Lung (tissue), 11 donors: ENCODE measurements at regions not wholly inside any gene's neighbourhood (a gene's known extent, or its start where the extent isn't known, plus 50 kb on each side); places are given as distances from the start of the nearest gene placed in this dataset.

Experiments
- ATAC-seq: fragments of 200-7000 bp; cut with Tn5 transposase; one replicate; pipeline ENCODE4 v1.9.1; 2020; ENCODE audit warnings: moderate number of reproducible peaks; ENCODE audit not compliant: insufficient read depth, low FRiP score
- DNase-seq, 3 donors: peaks; one replicate each; pipeline ENCODE4 v3.0.0-alpha.2; 2013 to 2017
- H3K27ac ChIP-seq, 2 donors: one replicate each; pipeline ENCODE4 v1.5.1; 2013; ENCODE audit warnings: mild to moderate bottlenecking in 2 of 2, moderate library complexity in 2 of 2, control low read depth in 1 of 2, inconsistent platforms in 1 of 2, low read depth in 1 of 2, low read length in 1 of 2
- H3K27me3 ChIP-seq, 3 donors: one replicate each; pipeline ENCODE4 v1.5.1; 2013; ENCODE audit warnings: low read length in 2 of 3; ENCODE audit not compliant: control insufficient read depth in 3 of 3, insufficient read depth in 3 of 3
- H3K36me3 ChIP-seq, 4 donors: one replicate each; pipeline ENCODE4 v1.5.1; 2013; ENCODE audit warnings: low read length in 4 of 4, mild to moderate bottlenecking in 1 of 4, moderate library complexity in 1 of 4; ENCODE audit not compliant: control insufficient read depth in 4 of 4, insufficient read depth in 4 of 4
- H3K4me1 ChIP-seq, 5 donors: one replicate each; pipeline ENCODE4 v1.5.1; 2013; ENCODE audit warnings: low read length in 5 of 5, mild to moderate bottlenecking in 2 of 5, moderate library complexity in 1 of 5; ENCODE audit not compliant: control insufficient read depth in 5 of 5, insufficient read depth in 5 of 5
- H3K4me3 ChIP-seq: one replicate; pipeline ENCODE4 v1.5.1; 2013; ENCODE audit warnings: mild to moderate bottlenecking, control low read depth, moderate library complexity
- H3K9ac ChIP-seq, 2 donors: one replicate each; pipeline ENCODE4 v1.5.1; 2013; ENCODE audit warnings: low read length in 2 of 2, control low read depth in 1 of 2; ENCODE audit not compliant: insufficient read depth in 1 of 2
- H3K9me3 ChIP-seq, 4 donors: one replicate each; pipeline ENCODE4 v1.5.1; 2013; ENCODE audit warnings: low read length in 3 of 4, mild to moderate bottlenecking in 1 of 4, moderate library complexity in 1 of 4; ENCODE audit not compliant: control insufficient read depth in 4 of 4, insufficient read depth in 3 of 4
- WGBS, 2 donors: extraction: QIAGEN DNeasy Blood & Tissue Kit; methylation state at CpG; one replicate each; pipeline ENCODE4 v1.1.7; 2013; 5-methylcytosine and 5-hydroxymethylcytosine counted together
- TF ChIP-seq, protein P1 (sequence below): IDR thresholded peaks from 2 replicates; pipeline ENCODE4 v1.5.1; 2012; ENCODE audit warnings: mild to moderate bottlenecking; ENCODE audit errors: control extremely low read depth, extremely low read depth
- donor health status: control.
- donor health status: control.
- donor health status: Bipolar disorder and iron deficiency.
- donor health status: healthy.
- donor health status: DM: yes; HTN: yes; CAD: no.

DNA sequence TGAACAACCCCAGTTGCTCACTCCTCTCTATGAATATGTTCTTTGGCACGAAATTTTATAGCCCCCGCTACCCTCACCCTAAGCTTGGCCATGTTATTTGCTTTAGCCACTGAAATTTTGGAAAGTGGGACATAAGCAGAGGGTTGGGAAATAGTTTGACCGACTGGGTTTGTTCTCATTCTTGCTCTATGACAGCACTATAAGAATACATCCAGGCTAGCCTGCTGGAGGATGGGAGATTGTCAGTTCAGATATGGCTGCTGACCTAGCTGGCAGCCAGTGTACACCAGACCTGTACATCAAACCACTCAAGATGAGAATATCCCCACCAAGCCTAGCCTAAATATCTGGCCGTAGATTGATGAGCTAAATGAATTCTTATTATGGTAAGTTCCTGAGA, 298.1 kb downstream of the PDGFC start:
- no peak overlapping the region for H3K27ac ChIP-seq
- H3K36me3 ChIP-seq, result no peaks in the 10 kb centered on the region
- DNase-seq, result no peak
- ATAC-seq, result no peak
- no peaks in the 10 kb centered on the region for H3K4me1 ChIP-seq
- 80 to 89% methylated on average over 4 of the region's 4 CpGs for WGBS, 2 donors
- no peak overlapping the region for H3K4me3 ChIP-seq
- TF ChIP-seq, protein P1, sequence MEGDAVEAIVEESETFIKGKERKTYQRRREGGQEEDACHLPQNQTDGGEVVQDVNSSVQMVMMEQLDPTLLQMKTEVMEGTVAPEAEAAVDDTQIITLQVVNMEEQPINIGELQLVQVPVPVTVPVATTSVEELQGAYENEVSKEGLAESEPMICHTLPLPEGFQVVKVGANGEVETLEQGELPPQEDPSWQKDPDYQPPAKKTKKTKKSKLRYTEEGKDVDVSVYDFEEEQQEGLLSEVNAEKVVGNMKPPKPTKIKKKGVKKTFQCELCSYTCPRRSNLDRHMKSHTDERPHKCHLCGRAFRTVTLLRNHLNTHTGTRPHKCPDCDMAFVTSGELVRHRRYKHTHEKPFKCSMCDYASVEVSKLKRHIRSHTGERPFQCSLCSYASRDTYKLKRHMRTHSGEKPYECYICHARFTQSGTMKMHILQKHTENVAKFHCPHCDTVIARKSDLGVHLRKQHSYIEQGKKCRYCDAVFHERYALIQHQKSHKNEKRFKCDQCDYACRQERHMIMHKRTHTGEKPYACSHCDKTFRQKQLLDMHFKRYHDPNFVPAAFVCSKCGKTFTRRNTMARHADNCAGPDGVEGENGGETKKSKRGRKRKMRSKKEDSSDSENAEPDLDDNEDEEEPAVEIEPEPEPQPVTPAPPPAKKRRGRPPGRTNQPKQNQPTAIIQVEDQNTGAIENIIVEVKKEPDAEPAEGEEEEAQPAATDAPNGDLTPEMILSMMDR, result no peak
- H3K9ac ChIP-seq, result no peak overlapping the region
- H3K9me3 ChIP-seq, result no peaks in the 10 kb centered on the region
- no peaks in the 10 kb centered on the region for H3K27me3 ChIP-seq

DNA sequence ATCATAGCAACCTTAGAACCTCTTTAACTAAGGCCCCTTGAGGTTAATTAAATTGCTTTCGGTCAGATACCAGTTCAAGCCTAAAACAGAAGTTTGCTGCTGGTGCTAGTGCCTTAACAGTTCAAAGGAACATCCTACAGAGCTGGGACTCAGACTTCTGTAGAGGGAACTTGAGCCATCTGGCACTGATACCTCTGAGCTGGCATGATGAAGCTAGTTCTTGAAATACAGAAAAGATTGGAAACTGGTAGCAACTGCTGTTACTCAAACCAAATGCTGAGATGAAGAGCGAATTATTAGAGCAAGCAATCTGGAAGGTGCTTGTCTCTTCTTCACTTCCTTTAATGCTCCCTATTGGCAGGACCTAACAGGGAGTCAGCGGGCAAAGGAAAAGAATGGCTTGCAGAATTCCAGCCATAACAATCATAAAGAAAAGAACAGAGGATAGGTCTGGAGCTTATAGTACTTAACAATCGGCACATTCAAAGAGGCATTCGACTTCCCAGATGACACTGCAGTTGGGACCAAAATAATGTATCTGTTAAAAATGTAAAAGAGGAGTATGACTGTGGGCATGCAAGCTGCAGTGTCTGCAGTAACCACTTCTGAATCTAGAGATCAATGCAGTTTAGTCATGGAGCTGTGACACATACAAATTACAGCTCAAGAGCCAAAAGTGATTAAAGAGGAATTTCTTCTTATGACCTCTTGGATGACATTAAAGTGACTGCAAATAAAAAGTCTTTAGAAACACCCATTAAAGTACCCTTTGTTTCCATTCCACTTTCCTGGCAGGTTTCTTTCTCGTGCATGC, 298.9 kb downstream of the PDGFC start:
- no peaks in the 10 kb centered on the region for H3K9me3 ChIP-seq
- H3K36me3 ChIP-seq, result no peaks in the 10 kb centered on the region
- no peak overlapping the region for H3K27ac ChIP-seq
- H3K4me1 ChIP-seq, result no peaks in the 10 kb centered on the region
- TF ChIP-seq, protein P1, result no peak
- ATAC-seq, result no peak
- no peaks in the 10 kb centered on the region for H3K27me3 ChIP-seq
- no peak overlapping the region for H3K4me3 ChIP-seq
- no peak overlapping the region for H3K9ac ChIP-seq
- no peak for DNase-seq
- WGBS, 2 donors, result 60 to 71% methylated on average over 6 of the region's 6 CpGs

DNA sequence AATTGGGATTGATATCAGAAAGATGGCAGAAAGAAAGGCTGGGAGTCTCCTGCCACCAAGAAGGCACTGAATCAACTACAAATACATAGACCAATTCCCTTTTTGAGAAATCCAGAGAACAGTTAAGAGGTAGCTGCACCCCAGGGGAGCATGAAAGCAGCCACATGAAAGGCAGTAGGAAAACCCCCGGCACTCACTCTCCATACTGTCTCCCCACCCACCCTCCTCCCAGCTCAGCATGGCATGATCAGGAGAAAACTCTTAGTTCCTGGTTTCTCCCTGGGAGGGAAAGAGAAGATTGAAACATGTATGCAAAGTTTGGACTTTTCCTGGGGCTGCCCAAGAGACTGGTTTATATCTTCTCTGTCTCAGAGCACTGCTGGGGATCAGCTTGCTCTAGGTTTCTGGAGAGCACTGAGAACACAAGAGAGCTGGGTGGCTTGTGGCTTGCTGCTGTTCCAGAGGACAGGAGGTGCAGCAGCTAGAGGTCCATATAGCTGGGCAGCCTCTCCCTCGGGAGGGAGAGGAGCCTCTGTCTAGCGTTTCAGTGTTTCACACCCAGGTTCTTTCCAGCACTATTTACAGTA, 305.7 kb downstream of the PDGFC start:
- TF ChIP-seq, protein P1, result no peak
- Histone ChIP-seq H3K36me3 (no peaks in the 10 kb centered on the region), H3K27me3 (no peaks in the 10 kb centered on the region), H3K9ac (no peak overlapping the region), H3K9me3 (no peaks in the 10 kb centered on the region), H3K27ac (no peak overlapping the region), H3K4me1 (no peaks in the 10 kb centered on the region), H3K4me3 (no peak overlapping the region)
- WGBS, 2 donors, result 86 to 92% methylated on average over 3 of the region's 3 CpGs
- DNase-seq (no peak), ATAC-seq (no peak)
